NT2/D1 (cell line): ENCODE measurements at regions not wholly inside any gene's neighbourhood (a gene's known extent, or its start where the extent isn't known, plus 50 kb on each side); places are given as distances from the start of the nearest gene placed in this dataset.

Experiments used
- SUZ12 ChIP-seq: IDR thresholded peaks from 2 replicates; pipeline ENCODE4 v1.6.1; 2011; ENCODE audit not compliant: insufficient read length, insufficient read depth; ENCODE audit errors: extremely low read depth
- YY1 ChIP-seq: IDR thresholded peaks from 2 replicates; pipeline ENCODE4 v1.6.1; 2011; ENCODE audit not compliant: insufficient read length, insufficient read depth
- ZNF274 ChIP-seq: IDR thresholded peaks from 2 replicates; pipeline ENCODE4 v1.6.1; 2011; ENCODE audit warnings: mild to moderate bottlenecking, low read depth, low read length

- no peak for TF ChIP-seq YY1
- TF ChIP-seq ZNF274 = no peak
- no peak for TF ChIP-seq SUZ12
Observed at GRCh38 chr5:52409835-52410234, 377.9 kb upstream of the ITGA1 start.
